ENCODE measurements at regions not wholly inside any gene's neighbourhood (a gene's known extent, or its start where the extent isn't known, plus 50 kb on each side); places are given as distances from the start of the nearest gene placed in this dataset.

DNA sequence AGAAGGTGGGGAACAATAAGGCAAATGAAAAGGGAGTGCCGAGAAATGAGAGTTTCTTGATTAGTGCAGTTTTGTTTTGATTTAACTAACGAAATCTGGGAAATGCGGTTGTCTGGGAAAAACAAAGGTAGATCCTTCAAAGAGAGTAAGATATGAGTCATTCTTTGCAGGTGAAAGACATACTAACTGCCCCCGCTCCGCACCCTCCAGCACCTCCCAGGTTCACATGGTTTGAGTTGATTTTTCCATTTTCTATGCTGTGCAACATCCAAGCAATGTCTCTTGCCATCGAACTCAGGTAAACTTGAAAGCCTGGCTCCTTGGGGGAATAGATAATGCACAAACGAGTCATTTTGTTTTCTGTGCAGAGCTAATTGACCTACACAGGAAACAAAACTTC is 84.1 kb upstream of the KLF12 start:
- no peak for TF ChIP-seq POLR2A (IDR thresholded peaks at IDR 0.05)
- TF ChIP-seq, protein P1, sequence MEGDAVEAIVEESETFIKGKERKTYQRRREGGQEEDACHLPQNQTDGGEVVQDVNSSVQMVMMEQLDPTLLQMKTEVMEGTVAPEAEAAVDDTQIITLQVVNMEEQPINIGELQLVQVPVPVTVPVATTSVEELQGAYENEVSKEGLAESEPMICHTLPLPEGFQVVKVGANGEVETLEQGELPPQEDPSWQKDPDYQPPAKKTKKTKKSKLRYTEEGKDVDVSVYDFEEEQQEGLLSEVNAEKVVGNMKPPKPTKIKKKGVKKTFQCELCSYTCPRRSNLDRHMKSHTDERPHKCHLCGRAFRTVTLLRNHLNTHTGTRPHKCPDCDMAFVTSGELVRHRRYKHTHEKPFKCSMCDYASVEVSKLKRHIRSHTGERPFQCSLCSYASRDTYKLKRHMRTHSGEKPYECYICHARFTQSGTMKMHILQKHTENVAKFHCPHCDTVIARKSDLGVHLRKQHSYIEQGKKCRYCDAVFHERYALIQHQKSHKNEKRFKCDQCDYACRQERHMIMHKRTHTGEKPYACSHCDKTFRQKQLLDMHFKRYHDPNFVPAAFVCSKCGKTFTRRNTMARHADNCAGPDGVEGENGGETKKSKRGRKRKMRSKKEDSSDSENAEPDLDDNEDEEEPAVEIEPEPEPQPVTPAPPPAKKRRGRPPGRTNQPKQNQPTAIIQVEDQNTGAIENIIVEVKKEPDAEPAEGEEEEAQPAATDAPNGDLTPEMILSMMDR (IDR thresholded peaks at IDR 0.05): no peak
